GM23338 (cell line): ENCODE measurements at regions not wholly inside any gene's neighbourhood (a gene's known extent, or its start where the extent isn't known, plus 50 kb on each side); places are given as distances from the start of the nearest gene placed in this dataset.

Experiments
- ATAC-seq: fragments of 200-7000 bp; cut with Tn5 transposase; 3 replicates; pipeline ENCODE4 v1.9.1; 2020
- DNase-seq: peaks from one replicate; pipeline ENCODE4 v3.0.0-alpha.2; 2015; ENCODE audit warnings: low spot score
- H2AFZ ChIP-seq: fragments of 200-600 bp; sonication (generic); 2 replicates; pipeline ENCODE4 v1.8.0; 2016; ENCODE audit warnings: antibody characterized with exemption, mild to moderate bottlenecking, moderate library complexity
- H3F3A ChIP-seq: fragments of 200-600 bp; sonication (generic); replicated peaks from 2 replicates; pipeline ENCODE4 v1.8.0; 2017; ENCODE audit warnings: antibody characterized with exemption, mixed run types, low read depth
- H3K27ac ChIP-seq: fragments of 200-600 bp; sonication (generic); 2 replicates; pipeline ENCODE4 v1.6.1; 2016; ENCODE audit warnings: low read depth
- H3K27me3 ChIP-seq: fragments of 200-600 bp; sonication (generic); 2 replicates; pipeline ENCODE4 v1.8.0; 2016; ENCODE audit warnings: mild to moderate bottlenecking, mixed run types, moderate library complexity; ENCODE audit not compliant: insufficient read depth
- H3K36me3 ChIP-seq: fragments of 200-600 bp; sonication (generic); 2 replicates; pipeline ENCODE4 v1.8.0; 2016; ENCODE audit warnings: mild to moderate bottlenecking; ENCODE audit not compliant: insufficient read depth
- H3K4me1 ChIP-seq: fragments of 200-600 bp; sonication (generic); 2 replicates; pipeline ENCODE4 v1.8.0; 2016; ENCODE audit warnings: mild to moderate bottlenecking, moderate library complexity; ENCODE audit not compliant: insufficient read depth
- H3K4me2 ChIP-seq: fragments of 200-600 bp; sonication (generic); 2 replicates; pipeline ENCODE4 v1.7.1; 2017; ENCODE audit warnings: mixed run types
- H3K4me3 ChIP-seq: fragments of 200-600 bp; sonication (generic); 2 replicates; pipeline ENCODE4 v1.6.1; 2016; ENCODE audit warnings: mixed run types
- H3K79me2 ChIP-seq: fragments of 200-600 bp; sonication (generic); replicated peaks from 2 replicates; pipeline ENCODE4 v1.8.0; 2017; ENCODE audit warnings: mild to moderate bottlenecking; ENCODE audit not compliant: insufficient read depth
- H3K9me2 ChIP-seq: fragments of 200-600 bp; sonication (generic); 2 replicates; pipeline ENCODE4 v1.8.0; 2017; ENCODE audit not compliant: insufficient read depth
- H4K20me1 ChIP-seq: fragments of 200-600 bp; sonication (generic); replicated peaks from 2 replicates; pipeline ENCODE4 v1.8.0; 2017; ENCODE audit warnings: mild to moderate bottlenecking; ENCODE audit not compliant: insufficient read depth
- H3K27ac Mint-ChIP-seq: 2 replicates; pipeline ENCODE4 v1.8.0; 2020; ENCODE audit warnings: inconsistent platforms, mild to moderate bottlenecking, moderate library complexity, mixed read lengths
- H3K27me3 Mint-ChIP-seq: 3 replicates; pipeline ENCODE4 v1.8.0; 2022; ENCODE audit warnings: low read depth, mild to moderate bottlenecking, moderate library complexity, mixed read lengths, inconsistent platforms; ENCODE audit not compliant: insufficient read depth, poor library complexity
- H3K36me3 Mint-ChIP-seq: 3 replicates; pipeline ENCODE4 v1.8.0; 2021; ENCODE audit warnings: low read depth, mild to moderate bottlenecking, inconsistent platforms, moderate library complexity, mixed read lengths
- H3K4me1 Mint-ChIP-seq: 3 replicates; pipeline ENCODE4 v1.8.0; 2020; ENCODE audit warnings: mild to moderate bottlenecking, inconsistent platforms, mixed read lengths
- H3K4me3 Mint-ChIP-seq: 3 replicates; pipeline ENCODE4 v1.8.0; 2021; ENCODE audit warnings: moderate library complexity, mild to moderate bottlenecking, inconsistent platforms, mixed read lengths
- H3K9me3 Mint-ChIP-seq: 3 replicates; pipeline ENCODE4 v1.8.0; 2020; ENCODE audit warnings: moderate library complexity, mild to moderate bottlenecking, inconsistent platforms, mixed read lengths
- CREB1 ChIP-seq: fragments of 250-450 bp; sonication (Bioruptor Pico); IDR thresholded peaks from 2 replicates; pipeline ENCODE4 v1.5.0; 2020; ENCODE audit warnings: low read depth, mild to moderate bottlenecking, moderate library complexity
- EZH2 ChIP-seq: fragments of 200-600 bp; sonication (generic); IDR thresholded peaks from one replicate; pipeline ENCODE4 v1.8.0; 2017; ENCODE audit warnings: antibody characterized with exemption, mild to moderate bottlenecking, low read depth; ENCODE audit not compliant: unreplicated experiment
- EZH2phosphoT487 ChIP-seq: fragments of 200-600 bp; sonication (generic); IDR thresholded peaks from one replicate; pipeline ENCODE4 v1.8.1; 2018; ENCODE audit warnings: antibody characterized with exemption; ENCODE audit not compliant: unreplicated experiment
- JUNB ChIP-seq: IDR thresholded peaks from one replicate; pipeline ENCODE4 v1.6.1; 2016; ENCODE audit warnings: antibody characterized with exemption; ENCODE audit not compliant: unreplicated experiment
- NANOG ChIP-seq: IDR thresholded peaks from 2 replicates; pipeline ENCODE4 v1.6.1; 2016; ENCODE audit warnings: antibody characterized with exemption, borderline replicate concordance
- STAT1 ChIP-seq: IDR thresholded peaks from one replicate; pipeline ENCODE4 v1.6.1; 2016; ENCODE audit warnings: antibody characterized with exemption; ENCODE audit not compliant: unreplicated experiment
- ZNF331 ChIP-seq: fragments of 250-450 bp; sonication (Bioruptor Pico); IDR thresholded peaks from 2 replicates; pipeline ENCODE4 v1.5.0; 2020; ENCODE audit warnings: low read depth, mild to moderate bottlenecking, moderate library complexity
- TF ChIP-seq, protein P1 (sequence below): IDR thresholded peaks from one replicate; pipeline ENCODE4 v1.6.1; 2018; ENCODE audit warnings: antibody characterized with exemption; ENCODE audit not compliant: unreplicated experiment
- TF ChIP-seq, protein P2 (sequence below), 2 experiments: fragments of 200-600 bp in 1 of 2; sonication (generic) in 1 of 2; conservative IDR thresholded peaks; 2 replicates each; pipeline versions ENCODE4 v1.5.1 to v1.6.1; 2016 to 2017; ENCODE audit warnings: antibody characterized with exemption in 2 of 2, low read depth in 2 of 2, mild to moderate bottlenecking in 2 of 2, moderate library complexity in 1 of 2
- TF ChIP-seq, protein P3 (sequence below): fragments of 250-450 bp; sonication (Bioruptor Pico); IDR thresholded peaks from 2 replicates; pipeline ENCODE4 v1.5.0; 2020; ENCODE audit warnings: mild to moderate bottlenecking, moderate library complexity

DNA sequence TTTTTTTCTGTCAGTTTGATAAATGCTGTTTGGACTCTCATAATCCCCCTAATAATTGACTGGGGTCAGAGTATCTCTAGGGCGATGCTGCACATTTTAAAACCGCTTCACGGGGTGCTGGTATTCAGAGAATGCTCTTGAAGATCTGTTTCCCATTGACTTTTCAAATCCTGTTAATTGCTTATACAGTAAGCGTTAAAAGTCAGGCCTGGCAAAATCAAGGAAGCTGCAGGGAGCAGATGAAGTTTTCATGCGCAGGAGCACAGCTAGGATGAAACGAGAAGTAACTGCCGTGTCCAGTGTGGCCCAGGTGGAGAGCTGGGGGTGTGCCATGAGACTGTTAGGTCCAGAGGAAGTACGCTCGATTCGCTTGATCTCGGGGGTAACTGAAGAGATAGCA is 312.9 kb downstream of the TRIML1 start:
- Histone ChIP-seq H3F3A (no peaks in the 10 kb centered on the region), H2AFZ (no peak overlapping the region), H3K4me3 (no peak overlapping the region), H3K4me1 (peaks cover 18% of the 10 kb centered on the region), H3K27ac (0 out of 2 replicates have a peak overlapping the region, but pooled peaks have one; percentile 0), H3K27me3 (no peaks in the 10 kb centered on the region), H3K9me2 (no peaks in the 10 kb centered on the region), H3K4me2 (0 out of 2 replicates have a peak overlapping the region, but pooled peaks have one; percentile 13), H3K36me3 (no peaks in the 10 kb centered on the region), H4K20me1 (no peaks in the 10 kb centered on the region), H3K79me2 (no peaks in the 10 kb centered on the region)
- Mint-ChIP-seq H3K36me3 (no peaks in the 10 kb centered on the region), H3K4me3 (no peak overlapping the region), H3K27ac (peak overlapping the region; percentile 77), H3K4me1 (peaks cover 20% of the 10 kb centered on the region), H3K9me3 (no peaks in the 10 kb centered on the region), H3K27me3 (no peaks in the 10 kb centered on the region)
- ATAC-seq = peak; percentile 68
- peak; percentile 61 for DNase-seq
- no peak for TF ChIP-seq JUNB
- TF ChIP-seq EZH2 = no peak
- no peak for TF ChIP-seq EZH2phosphoT487
- TF ChIP-seq NANOG = 0 out of 2 replicates have a peak, but pooled peaks have one; percentile 18

DNA sequence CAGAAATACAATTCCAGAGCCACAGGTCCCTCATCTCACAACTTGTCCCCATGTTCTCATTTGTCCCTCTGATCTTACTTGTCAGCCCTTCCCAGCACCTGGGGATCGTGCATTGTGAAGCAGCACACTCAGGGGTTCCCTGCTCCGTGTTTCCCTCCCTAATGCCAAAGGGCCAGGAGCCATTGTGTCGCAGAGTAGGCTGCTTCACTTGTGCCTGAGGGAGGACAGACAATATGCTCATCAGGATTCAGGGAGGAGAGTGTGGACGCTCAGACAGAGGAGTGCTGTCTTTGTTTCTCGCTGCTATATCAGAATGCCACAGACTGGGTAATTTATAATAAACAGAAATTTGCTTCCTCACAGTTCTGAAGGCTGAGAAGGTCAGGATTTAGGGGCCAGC is 315.3 kb downstream of the TRIML1 start:
- Histone ChIP-seq H3K4me1 (peaks cover 18% of the 10 kb centered on the region), H3K36me3 (no peaks in the 10 kb centered on the region), H4K20me1 (no peaks in the 10 kb centered on the region), H3K79me2 (no peaks in the 10 kb centered on the region), H3K4me3 (no peak overlapping the region), H2AFZ (peak overlapping the region; percentile 30; the same call in 1 of the 2 replicates), H3F3A (no peaks in the 10 kb centered on the region), H3K27me3 (no peaks in the 10 kb centered on the region), H3K9me2 (0 out of 2 replicates have a peak, but pooled peaks cover 2% of the 10 kb centered on the region), H3K27ac (no peak overlapping the region), H3K4me2 (no peak overlapping the region)
- H3K36me3 Mint-ChIP-seq = peaks cover 9% of the 10 kb centered on the region; the same call in 1 of the 3 replicates
- peak; percentile 51 for ATAC-seq
- DNase-seq = no peak
- no peaks in the 10 kb centered on the region; the same call in 2 of the 3 replicates for H3K9me3 Mint-ChIP-seq
- peaks cover 22% of the 10 kb centered on the region for H3K4me1 Mint-ChIP-seq
- no peak overlapping the region; the same call in 1 of the 2 replicates for H3K27ac Mint-ChIP-seq
- H3K4me3 Mint-ChIP-seq = no peak overlapping the region
- H3K27me3 Mint-ChIP-seq = peaks cover 6% of the 10 kb centered on the region
- TF ChIP-seq STAT1 (no peak), EZH2 (no peak), ZNF331 (CRISPR knock-in tag) (no peak), CREB1 (no peak)
- TF ChIP-seq, protein P1, sequence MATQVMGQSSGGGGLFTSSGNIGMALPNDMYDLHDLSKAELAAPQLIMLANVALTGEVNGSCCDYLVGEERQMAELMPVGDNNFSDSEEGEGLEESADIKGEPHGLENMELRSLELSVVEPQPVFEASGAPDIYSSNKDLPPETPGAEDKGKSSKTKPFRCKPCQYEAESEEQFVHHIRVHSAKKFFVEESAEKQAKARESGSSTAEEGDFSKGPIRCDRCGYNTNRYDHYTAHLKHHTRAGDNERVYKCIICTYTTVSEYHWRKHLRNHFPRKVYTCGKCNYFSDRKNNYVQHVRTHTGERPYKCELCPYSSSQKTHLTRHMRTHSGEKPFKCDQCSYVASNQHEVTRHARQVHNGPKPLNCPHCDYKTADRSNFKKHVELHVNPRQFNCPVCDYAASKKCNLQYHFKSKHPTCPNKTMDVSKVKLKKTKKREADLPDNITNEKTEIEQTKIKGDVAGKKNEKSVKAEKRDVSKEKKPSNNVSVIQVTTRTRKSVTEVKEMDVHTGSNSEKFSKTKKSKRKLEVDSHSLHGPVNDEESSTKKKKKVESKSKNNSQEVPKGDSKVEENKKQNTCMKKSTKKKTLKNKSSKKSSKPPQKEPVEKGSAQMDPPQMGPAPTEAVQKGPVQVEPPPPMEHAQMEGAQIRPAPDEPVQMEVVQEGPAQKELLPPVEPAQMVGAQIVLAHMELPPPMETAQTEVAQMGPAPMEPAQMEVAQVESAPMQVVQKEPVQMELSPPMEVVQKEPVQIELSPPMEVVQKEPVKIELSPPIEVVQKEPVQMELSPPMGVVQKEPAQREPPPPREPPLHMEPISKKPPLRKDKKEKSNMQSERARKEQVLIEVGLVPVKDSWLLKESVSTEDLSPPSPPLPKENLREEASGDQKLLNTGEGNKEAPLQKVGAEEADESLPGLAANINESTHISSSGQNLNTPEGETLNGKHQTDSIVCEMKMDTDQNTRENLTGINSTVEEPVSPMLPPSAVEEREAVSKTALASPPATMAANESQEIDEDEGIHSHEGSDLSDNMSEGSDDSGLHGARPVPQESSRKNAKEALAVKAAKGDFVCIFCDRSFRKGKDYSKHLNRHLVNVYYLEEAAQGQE = no peak
- TF ChIP-seq, protein P2, sequence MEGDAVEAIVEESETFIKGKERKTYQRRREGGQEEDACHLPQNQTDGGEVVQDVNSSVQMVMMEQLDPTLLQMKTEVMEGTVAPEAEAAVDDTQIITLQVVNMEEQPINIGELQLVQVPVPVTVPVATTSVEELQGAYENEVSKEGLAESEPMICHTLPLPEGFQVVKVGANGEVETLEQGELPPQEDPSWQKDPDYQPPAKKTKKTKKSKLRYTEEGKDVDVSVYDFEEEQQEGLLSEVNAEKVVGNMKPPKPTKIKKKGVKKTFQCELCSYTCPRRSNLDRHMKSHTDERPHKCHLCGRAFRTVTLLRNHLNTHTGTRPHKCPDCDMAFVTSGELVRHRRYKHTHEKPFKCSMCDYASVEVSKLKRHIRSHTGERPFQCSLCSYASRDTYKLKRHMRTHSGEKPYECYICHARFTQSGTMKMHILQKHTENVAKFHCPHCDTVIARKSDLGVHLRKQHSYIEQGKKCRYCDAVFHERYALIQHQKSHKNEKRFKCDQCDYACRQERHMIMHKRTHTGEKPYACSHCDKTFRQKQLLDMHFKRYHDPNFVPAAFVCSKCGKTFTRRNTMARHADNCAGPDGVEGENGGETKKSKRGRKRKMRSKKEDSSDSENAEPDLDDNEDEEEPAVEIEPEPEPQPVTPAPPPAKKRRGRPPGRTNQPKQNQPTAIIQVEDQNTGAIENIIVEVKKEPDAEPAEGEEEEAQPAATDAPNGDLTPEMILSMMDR (conservative IDR thresholded peaks at IDR 0.05; ENCODE audit: low read depth in 2 of 2) = no peak
- TF ChIP-seq, protein P3, sequence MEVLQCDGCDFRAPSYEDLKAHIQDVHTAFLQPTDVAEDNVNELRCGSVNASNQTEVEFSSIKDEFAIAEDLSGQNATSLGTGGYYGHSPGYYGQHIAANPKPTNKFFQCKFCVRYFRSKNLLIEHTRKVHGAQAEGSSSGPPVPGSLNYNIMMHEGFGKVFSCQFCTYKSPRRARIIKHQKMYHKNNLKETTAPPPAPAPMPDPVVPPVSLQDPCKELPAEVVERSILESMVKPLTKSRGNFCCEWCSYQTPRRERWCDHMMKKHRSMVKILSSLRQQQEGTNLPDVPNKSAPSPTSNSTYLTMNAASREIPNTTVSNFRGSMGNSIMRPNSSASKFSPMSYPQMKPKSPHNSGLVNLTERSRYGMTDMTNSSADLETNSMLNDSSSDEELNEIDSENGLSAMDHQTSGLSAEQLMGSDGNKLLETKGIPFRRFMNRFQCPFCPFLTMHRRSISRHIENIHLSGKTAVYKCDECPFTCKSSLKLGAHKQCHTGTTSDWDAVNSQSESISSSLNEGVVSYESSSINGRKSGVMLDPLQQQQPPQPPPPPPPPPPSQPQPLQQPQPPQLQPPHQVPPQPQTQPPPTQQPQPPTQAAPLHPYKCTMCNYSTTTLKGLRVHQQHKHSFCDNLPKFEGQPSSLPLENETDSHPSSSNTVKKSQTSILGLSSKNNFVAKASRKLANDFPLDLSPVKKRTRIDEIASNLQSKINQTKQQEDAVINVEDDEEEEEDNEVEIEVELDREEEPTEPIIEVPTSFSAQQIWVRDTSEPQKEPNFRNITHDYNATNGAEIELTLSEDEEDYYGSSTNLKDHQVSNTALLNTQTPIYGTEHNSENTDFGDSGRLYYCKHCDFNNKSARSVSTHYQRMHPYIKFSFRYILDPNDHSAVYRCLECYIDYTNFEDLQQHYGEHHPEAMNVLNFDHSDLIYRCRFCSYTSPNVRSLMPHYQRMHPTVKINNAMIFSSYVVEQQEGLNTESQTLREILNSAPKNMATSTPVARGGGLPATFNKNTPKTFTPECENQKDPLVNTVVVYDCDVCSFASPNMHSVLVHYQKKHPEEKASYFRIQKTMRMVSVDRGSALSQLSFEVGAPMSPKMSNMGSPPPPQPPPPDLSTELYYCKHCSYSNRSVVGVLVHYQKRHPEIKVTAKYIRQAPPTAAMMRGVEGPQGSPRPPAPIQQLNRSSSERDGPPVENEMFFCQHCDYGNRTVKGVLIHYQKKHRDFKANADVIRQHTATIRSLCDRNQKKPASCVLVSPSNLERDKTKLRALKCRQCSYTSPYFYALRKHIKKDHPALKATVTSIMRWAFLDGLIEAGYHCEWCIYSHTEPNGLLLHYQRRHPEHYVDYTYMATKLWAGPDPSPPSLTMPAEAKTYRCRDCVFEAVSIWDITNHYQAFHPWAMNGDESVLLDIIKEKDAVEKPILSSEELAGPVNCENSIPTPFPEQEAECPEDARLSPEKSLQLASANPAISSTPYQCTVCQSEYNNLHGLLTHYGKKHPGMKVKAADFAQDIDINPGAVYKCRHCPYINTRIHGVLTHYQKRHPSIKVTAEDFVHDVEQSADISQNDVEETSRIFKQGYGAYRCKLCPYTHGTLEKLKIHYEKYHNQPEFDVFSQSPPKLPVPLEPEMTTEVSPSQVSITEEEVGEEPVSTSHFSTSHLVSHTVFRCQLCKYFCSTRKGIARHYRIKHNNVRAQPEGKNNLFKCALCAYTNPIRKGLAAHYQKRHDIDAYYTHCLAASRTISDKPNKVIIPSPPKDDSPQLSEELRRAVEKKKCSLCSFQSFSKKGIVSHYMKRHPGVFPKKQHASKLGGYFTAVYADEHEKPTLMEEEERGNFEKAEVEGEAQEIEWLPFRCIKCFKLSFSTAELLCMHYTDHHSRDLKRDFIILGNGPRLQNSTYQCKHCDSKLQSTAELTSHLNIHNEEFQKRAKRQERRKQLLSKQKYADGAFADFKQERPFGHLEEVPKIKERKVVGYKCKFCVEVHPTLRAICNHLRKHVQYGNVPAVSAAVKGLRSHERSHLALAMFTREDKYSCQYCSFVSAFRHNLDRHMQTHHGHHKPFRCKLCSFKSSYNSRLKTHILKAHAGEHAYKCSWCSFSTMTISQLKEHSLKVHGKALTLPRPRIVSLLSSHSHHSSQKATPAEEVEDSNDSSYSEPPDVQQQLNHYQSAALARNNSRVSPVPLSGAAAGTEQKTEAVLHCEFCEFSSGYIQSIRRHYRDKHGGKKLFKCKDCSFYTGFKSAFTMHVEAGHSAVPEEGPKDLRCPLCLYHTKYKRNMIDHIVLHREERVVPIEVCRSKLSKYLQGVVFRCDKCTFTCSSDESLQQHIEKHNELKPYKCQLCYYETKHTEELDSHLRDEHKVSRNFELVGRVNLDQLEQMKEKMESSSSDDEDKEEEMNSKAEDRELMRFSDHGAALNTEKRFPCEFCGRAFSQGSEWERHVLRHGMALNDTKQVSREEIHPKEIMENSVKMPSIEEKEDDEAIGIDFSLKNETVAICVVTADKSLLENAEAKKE (CRISPR knock-in tag) = no peak
